IMR-90 (cell line): ENCODE measurements at regions not wholly inside any gene's neighbourhood (a gene's known extent, or its start where the extent isn't known, plus 50 kb on each side); places are given as distances from the start of the nearest gene placed in this dataset.

Source experiments
- ATAC-seq: fragments of 200-7000 bp; cut with Tn5 transposase; 2 replicates; pipeline ENCODE4 v1.9.1; 2020; ENCODE audit warnings: low read depth, mild to moderate bottlenecking, moderate library complexity
- BruUV-seq: library from RNA; stranded (reverse); fragments of 400-500 nt; replicated peaks from 2 replicates; lab custom pipeline; 2021; lab: Mats Ljungman, UMichigan
- CTCF ChIA-PET: fragments of 300-600 bp; formaldehyde crosslinking; extraction: SDS; loops from one replicate; lab custom pipeline; 2021; ENCODE audit warnings: antibody characterized with exemption; lab: Yijun Ruan, JAX
- POLR2A ChIA-PET: fragments of 300-600 bp; sonication (Branson Sonifier 250); formaldehyde crosslinking; loops from one replicate; lab custom pipeline; 2022; ENCODE audit warnings: antibody characterized with exemption; ENCODE audit not compliant: unreplicated experiment; lab: Charles Lee
- DNase-seq: peaks from one replicate; pipeline ENCODE4 v3.0.0; 2013
- H2AFZ ChIP-seq: replicated peaks from 2 replicates; pipeline ENCODE3; 2013; ENCODE audit warnings: low read length, mild to moderate bottlenecking; ENCODE audit not compliant: poor library complexity
- H2AK5ac ChIP-seq: 2 replicates; pipeline ENCODE4 v1.6.1; 2013; ENCODE audit warnings: low read depth, low read length, inconsistent platforms
- H2AK9ac ChIP-seq: replicated peaks from 2 replicates; pipeline ENCODE3; 2013; ENCODE audit warnings: mild to moderate bottlenecking, low read depth, low read length, moderate library complexity; ENCODE audit not compliant: poor library complexity
- H2BK120ac ChIP-seq: 2 replicates; pipeline ENCODE4 v1.6.1; 2013; ENCODE audit warnings: low read depth, low read length, inconsistent platforms
- H2BK15ac ChIP-seq: 3 replicates; pipeline ENCODE4 v1.6.1; 2013; ENCODE audit warnings: low read depth, low read length, inconsistent platforms
- H2BK20ac ChIP-seq: 2 replicates; pipeline ENCODE4 v1.6.1; 2013; ENCODE audit warnings: low read depth, mild to moderate bottlenecking, inconsistent platforms, low read length, moderate library complexity
- H2BK5ac ChIP-seq: 2 replicates; pipeline ENCODE4 v1.6.1; 2013; ENCODE audit warnings: mild to moderate bottlenecking, low read depth, low read length, inconsistent platforms; ENCODE audit not compliant: poor library complexity, severe bottlenecking
- H3K14ac ChIP-seq: replicated peaks from 2 replicates; pipeline ENCODE4 v1.6.1; 2013; ENCODE audit warnings: low read depth, low read length, inconsistent platforms
- H3K18ac ChIP-seq: 2 replicates; pipeline ENCODE4 v1.6.1; 2013; ENCODE audit warnings: low read depth, low read length, control low read depth
- H3K23ac ChIP-seq: 2 replicates; pipeline ENCODE4 v1.6.1; 2013; ENCODE audit warnings: low read depth, low read length, inconsistent platforms
- H3K27ac ChIP-seq: 2 replicates; pipeline ENCODE4 v1.5.1; 2013; ENCODE audit warnings: mild to moderate bottlenecking, control low read depth, low read length; ENCODE audit not compliant: insufficient read depth
- H3K27me3 ChIP-seq: 2 replicates; pipeline ENCODE4 v1.6.1; 2013; ENCODE audit warnings: low read length; ENCODE audit not compliant: control insufficient read depth, insufficient read depth
- H3K36me3 ChIP-seq: 2 replicates; pipeline ENCODE4 v1.6.1; 2013; ENCODE audit warnings: low read length, mixed read lengths; ENCODE audit not compliant: control insufficient read depth, insufficient read depth
- H3K4ac ChIP-seq: 2 replicates; pipeline ENCODE4 v1.6.1; 2013; ENCODE audit warnings: low read depth, low read length, inconsistent platforms
- H3K4me1 ChIP-seq: 2 replicates; pipeline ENCODE4 v1.6.1; 2013; ENCODE audit warnings: low read length, mixed read lengths; ENCODE audit not compliant: control insufficient read depth, insufficient read depth
- H3K4me2 ChIP-seq: 2 replicates; pipeline ENCODE4 v1.6.1; 2013; ENCODE audit warnings: low read depth, mild to moderate bottlenecking, control low read depth, low read length, moderate library complexity
- H3K4me3 ChIP-seq: 2 replicates; pipeline ENCODE4 v1.5.1; 2013; ENCODE audit warnings: low read depth, mild to moderate bottlenecking, control low read depth, low read length, moderate library complexity; ENCODE audit not compliant: insufficient read depth
- H3K56ac ChIP-seq: 2 replicates; pipeline ENCODE4 v1.6.1; 2013; ENCODE audit warnings: low read length, inconsistent platforms; ENCODE audit not compliant: insufficient read depth; ENCODE audit errors: extremely low read depth
- H3K79me1 ChIP-seq, 2 experiments: 2 replicates each; pipeline ENCODE4 v1.6.1; 2013; ENCODE audit warnings: low read length in 2 of 2, inconsistent platforms in 1 of 2, low read depth in 1 of 2
- H3K9ac ChIP-seq: 2 replicates; pipeline ENCODE4 v1.6.1; 2013; ENCODE audit warnings: low read depth, low read length, control low read depth
- H3K9me1 ChIP-seq: 2 replicates; pipeline ENCODE4 v1.6.1; 2013; ENCODE audit warnings: low read length, inconsistent platforms; ENCODE audit not compliant: insufficient read depth
- H3K9me3 ChIP-seq: 2 replicates; pipeline ENCODE4 v1.6.1; 2013; ENCODE audit warnings: low read length; ENCODE audit not compliant: control insufficient read depth, insufficient read depth
- H4K20me1 ChIP-seq: 2 replicates; pipeline ENCODE4 v1.6.1; 2013; ENCODE audit warnings: low read length, inconsistent platforms; ENCODE audit not compliant: insufficient read depth
- H4K5ac ChIP-seq: 2 replicates; pipeline ENCODE4 v1.6.1; 2013; ENCODE audit warnings: mild to moderate bottlenecking, low read depth, low read length, control low read depth
- H4K8ac ChIP-seq, 2 experiments: 2 replicates each; pipeline ENCODE4 v1.6.1; 2013; ENCODE audit warnings: low read depth in 2 of 2, low read length in 2 of 2, control low read depth in 1 of 2, inconsistent platforms in 1 of 2
- H4K91ac ChIP-seq: 2 replicates; pipeline ENCODE4 v1.6.1; 2013; ENCODE audit warnings: low read depth, low read length, inconsistent platforms; ENCODE audit not compliant: insufficient read depth
- BHLHE40 ChIP-seq: fragments of 150-350 bp; IDR thresholded peaks from 2 replicates; pipeline ENCODE4 v1.6.1; 2016; ENCODE audit warnings: mild to moderate bottlenecking, low read depth, low read length
- CEBPB ChIP-seq: IDR thresholded peaks from 2 replicates; pipeline ENCODE4 v1.6.1; 2012; ENCODE audit warnings: low read depth, low read length, improper control_type of control experiment
- CHD1 ChIP-seq: IDR thresholded peaks from 2 replicates; pipeline ENCODE4 v1.6.1; 2012; ENCODE audit warnings: low read depth, low read length, improper control_type of control experiment
- CTCF ChIP-seq: conservative IDR thresholded peaks from 2 replicates; pipeline ENCODE4 v1.5.1; 2012; ENCODE audit warnings: mild to moderate bottlenecking, low read depth, low read length, improper control_type of control experiment
- ELK1 ChIP-seq: fragments of 150-350 bp; IDR thresholded peaks from 2 replicates; pipeline ENCODE4 v1.6.1; 2016; ENCODE audit warnings: low read depth, mild to moderate bottlenecking, low read length, moderate library complexity, borderline replicate concordance
- FOS ChIP-seq: fragments of 150-350 bp; IDR thresholded peaks from 2 replicates; pipeline ENCODE4 v1.6.1; 2016; ENCODE audit warnings: low read depth, low read length
- MAFK ChIP-seq: IDR thresholded peaks from 2 replicates; pipeline ENCODE4 v1.6.1; 2012; ENCODE audit warnings: low read depth, low read length, improper control_type of control experiment
- MXI1 ChIP-seq: IDR thresholded peaks from 2 replicates; pipeline ENCODE4 v1.6.1; 2012; ENCODE audit warnings: low read depth, mild to moderate bottlenecking, low read length, moderate library complexity, borderline replicate concordance
- NFE2L2 ChIP-seq: fragments of 150-350 bp; IDR thresholded peaks from 2 replicates; pipeline ENCODE4 v1.6.1; 2016; ENCODE audit warnings: low read depth, mild to moderate bottlenecking, low read length
- POLR2A ChIP-seq: IDR thresholded peaks from 2 replicates; pipeline ENCODE4 v1.6.1; 2012; ENCODE audit warnings: mild to moderate bottlenecking, low read depth, low read length
- RAD21 ChIP-seq: IDR thresholded peaks from 2 replicates; pipeline ENCODE4 v1.6.1; 2012; ENCODE audit warnings: low read length, improper control_type of control experiment
- RCOR1 ChIP-seq: IDR thresholded peaks from 2 replicates; pipeline ENCODE4 v1.6.1; 2012; ENCODE audit warnings: mild to moderate bottlenecking, low read length, improper control_type of control experiment; ENCODE audit not compliant: insufficient replicate concordance
- RFX5 ChIP-seq: IDR thresholded peaks from 2 replicates; pipeline ENCODE4 v1.8.0; 2012; ENCODE audit warnings: low read depth, mild to moderate bottlenecking, low read length, moderate library complexity
- WGBS, 2 experiments: methylation state at CpG; one replicate each; pipeline versions ENCODE4 v1.1.5 to v1.1.7; 2013; ENCODE audit warnings: missing lambda C conversion rate in 2 of 2; ENCODE audit not compliant: insufficient read length in 1 of 2; ENCODE audit errors: extremely low coverage in 2 of 2; 5-methylcytosine and 5-hydroxymethylcytosine counted together
- dilution Hi-C: fragments of 300-500 bp; cut with HindIII; formaldehyde crosslinking; loops from one replicate; pipeline ENCODE4 v1.14.3; 2018; ENCODE audit warnings: low sequenced_read_pairs; ENCODE audit not compliant: unreplicated experiment
- in situ Hi-C: fragments of 300-500 bp; cut with MboI; formaldehyde crosslinking; loops from 3 replicates; pipeline ENCODE4 v1.14.3; 2019; ENCODE audit warnings: low sequenced_read_pairs, inconsistent platforms, mixed read lengths
- intact Hi-C: fragments of 100-400 bp; cut with micrococcal nuclease; formaldehyde crosslinking; loops from 2 replicates; pipeline ENCODE4 v1.10.0; 2022

GRCh38 chr5:30501065-30501464 is 692.4 kb upstream of the CDH6 start:
- no peak overlapping the region for H4K91ac ChIP-seq
- no peak overlapping the region for H2BK15ac ChIP-seq
- BruUV-seq = no TSS peak
- no peak overlapping the region for H2BK120ac ChIP-seq
- no peak overlapping the region for H4K8ac ChIP-seq
- DNase-seq (no peak), ATAC-seq (no peak)
- H3K18ac ChIP-seq = no peak overlapping the region
- no peaks in the 10 kb centered on the region for H3K27me3 ChIP-seq
- no CpG with 5 or more reads among the region's 3 CpGs for WGBS, 2 experiments
- no peak overlapping the region for H3K14ac ChIP-seq
- no peak overlapping the region for H3K23ac ChIP-seq
- no peak overlapping the region for H3K27ac ChIP-seq
- no peaks in the 10 kb centered on the region for H3K4me1 ChIP-seq
- no peak overlapping the region for H3K4ac ChIP-seq
- no peaks in the 10 kb centered on the region for H3K79me1 ChIP-seq
- CTCF ChIA-PET = no interaction called here
- H2AK9ac ChIP-seq = no peak overlapping the region
- no peak overlapping the region for H3K4me2 ChIP-seq
- H3K4me3 ChIP-seq = no peak overlapping the region
- H3K9me1 ChIP-seq = no peaks in the 10 kb centered on the region
- intact Hi-C loops = loop anchor here (10.0 kb wide), 1 partner anchor 734 kb away; no protein-coding TSS in a partner anchor
- POLR2A ChIA-PET = no interaction called here
- dilution Hi-C loops = no loop called here
- no peak overlapping the region for H3K9ac ChIP-seq
- no peaks in the 10 kb centered on the region for H3K9me3 ChIP-seq
- no peak overlapping the region for H2AK5ac ChIP-seq
- H3K36me3 ChIP-seq = no peaks in the 10 kb centered on the region
- no peak overlapping the region for H2BK20ac ChIP-seq
- no peak overlapping the region for H4K5ac ChIP-seq
- no peak overlapping the region for H2BK5ac ChIP-seq
- no peak overlapping the region for H2AFZ ChIP-seq
- H3K56ac ChIP-seq = no peak overlapping the region
- H4K20me1 ChIP-seq = no peaks in the 10 kb centered on the region
- in situ Hi-C loops = no loop called here
- no peak for TF ChIP-seq RCOR1
- TF ChIP-seq CEBPB = no peak
- no peak for TF ChIP-seq CHD1
- no peak for TF ChIP-seq POLR2A
- no peak for TF ChIP-seq MAFK
- TF ChIP-seq RAD21 = no peak
- TF ChIP-seq FOS = no peak
- no peak for TF ChIP-seq BHLHE40
- TF ChIP-seq MXI1 = no peak
- no peak for TF ChIP-seq ELK1
- no peak for TF ChIP-seq NFE2L2
- no peak for TF ChIP-seq CTCF
- TF ChIP-seq RFX5 = no peak
